ENCODE measurements at regions not wholly inside any gene's neighbourhood (a gene's known extent, or its start where the extent isn't known, plus 50 kb on each side); places are given as distances from the start of the nearest gene placed in this dataset.
A peak's percentile ranks its signal among the peaks of the same experiment; 100 is the strongest.

GRCh38 chr10:128725531-128725930, 599.3 kb upstream of the MKI67 start:
- H3K4me1 ChIP-seq, result no peaks in the 10 kb centered on the region
- intact Hi-C loops (cut with DNase I), result no loop called here
- DNase-seq (ENCODE audit: extremely low spot score in 2 of 2), result peak in 1 of 2 donors; percentile 70
- no peaks in the 10 kb centered on the region for H3K27me3 ChIP-seq
- H3K4me3 ChIP-seq, result no peak overlapping the region
- no peaks in the 10 kb centered on the region for H3K9me3 ChIP-seq
- TF ChIP-seq, protein P1, sequence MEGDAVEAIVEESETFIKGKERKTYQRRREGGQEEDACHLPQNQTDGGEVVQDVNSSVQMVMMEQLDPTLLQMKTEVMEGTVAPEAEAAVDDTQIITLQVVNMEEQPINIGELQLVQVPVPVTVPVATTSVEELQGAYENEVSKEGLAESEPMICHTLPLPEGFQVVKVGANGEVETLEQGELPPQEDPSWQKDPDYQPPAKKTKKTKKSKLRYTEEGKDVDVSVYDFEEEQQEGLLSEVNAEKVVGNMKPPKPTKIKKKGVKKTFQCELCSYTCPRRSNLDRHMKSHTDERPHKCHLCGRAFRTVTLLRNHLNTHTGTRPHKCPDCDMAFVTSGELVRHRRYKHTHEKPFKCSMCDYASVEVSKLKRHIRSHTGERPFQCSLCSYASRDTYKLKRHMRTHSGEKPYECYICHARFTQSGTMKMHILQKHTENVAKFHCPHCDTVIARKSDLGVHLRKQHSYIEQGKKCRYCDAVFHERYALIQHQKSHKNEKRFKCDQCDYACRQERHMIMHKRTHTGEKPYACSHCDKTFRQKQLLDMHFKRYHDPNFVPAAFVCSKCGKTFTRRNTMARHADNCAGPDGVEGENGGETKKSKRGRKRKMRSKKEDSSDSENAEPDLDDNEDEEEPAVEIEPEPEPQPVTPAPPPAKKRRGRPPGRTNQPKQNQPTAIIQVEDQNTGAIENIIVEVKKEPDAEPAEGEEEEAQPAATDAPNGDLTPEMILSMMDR (IDR thresholded peaks at IDR 0.05), result no peak
- TF ChIP-seq POLR2AphosphoS5 (IDR thresholded peaks at IDR 0.05; ENCODE audit: insufficient read depth in 1 of 2, low read depth in 1 of 2) (no peak), POLR2A (IDR thresholded peaks at IDR 0.05) (no peak)
- no peak overlapping the region for H3K27ac ChIP-seq
- H3K36me3 ChIP-seq, result no peaks in the 10 kb centered on the region

DNA sequence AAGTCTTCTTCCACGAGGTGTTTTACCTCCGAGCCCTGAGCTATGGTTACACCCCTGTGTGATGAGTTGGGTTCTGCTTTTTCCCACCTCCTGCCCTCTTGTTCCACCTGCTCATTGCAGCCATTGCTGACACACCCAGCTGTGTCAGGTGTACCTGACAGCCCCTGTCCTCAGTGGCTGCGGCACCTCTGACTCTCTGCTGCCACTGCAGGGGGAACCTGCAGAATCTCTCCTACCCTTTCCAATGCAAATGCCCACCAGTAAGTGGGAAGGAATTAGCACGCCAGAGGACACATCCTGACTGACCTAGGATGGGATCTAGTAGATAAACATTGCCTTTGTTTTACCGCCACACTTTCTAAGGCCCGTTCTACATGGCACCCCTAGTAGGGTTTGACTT, 600.9 kb upstream of the MKI67 start:
- H3K27me3 ChIP-seq, result no peaks in the 10 kb centered on the region
- TF ChIP-seq POLR2A (IDR thresholded peaks at IDR 0.05) (no peak), POLR2AphosphoS5 (IDR thresholded peaks at IDR 0.05; ENCODE audit: insufficient read depth in 1 of 2, low read depth in 1 of 2) (no peak)
- TF ChIP-seq, protein P1 (IDR thresholded peaks at IDR 0.05), result no peak
- H3K4me1 ChIP-seq, result no peaks in the 10 kb centered on the region
- no peak overlapping the region for H3K4me3 ChIP-seq
- no peaks in the 10 kb centered on the region for H3K36me3 ChIP-seq
- no peak overlapping the region for H3K27ac ChIP-seq
- DNase-seq (ENCODE audit: extremely low spot score in 2 of 2), result peak in 1 of 2 donors; percentile 55
- intact Hi-C loops (cut with DNase I), result no loop called here
- H3K9me3 ChIP-seq, result no peaks in the 10 kb centered on the region

GRCh38 chr10:128729910-128730420, 603.7 kb upstream of the MKI67 start:
- no peaks in the 10 kb centered on the region for H3K36me3 ChIP-seq
- no peaks in the 10 kb centered on the region for H3K9me3 ChIP-seq
- no peak for TF ChIP-seq POLR2A (IDR thresholded peaks at IDR 0.05)
- TF ChIP-seq POLR2AphosphoS5 (IDR thresholded peaks at IDR 0.05; ENCODE audit: insufficient read depth in 1 of 2, low read depth in 1 of 2), result no peak
- TF ChIP-seq, protein P1 (IDR thresholded peaks at IDR 0.05), result no peak
- no peaks in the 10 kb centered on the region for H3K4me1 ChIP-seq
- peak in 1 of 2 donors; percentile 77 for DNase-seq (ENCODE audit: extremely low spot score in 2 of 2)
- no peaks in the 10 kb centered on the region for H3K27me3 ChIP-seq
- H3K4me3 ChIP-seq, result no peak overlapping the region
- intact Hi-C loops (cut with DNase I), result no loop called here
- no peak overlapping the region for H3K27ac ChIP-seq

GRCh38 chr10:128730922-128731321, 604.7 kb upstream of the MKI67 start:
- Histone ChIP-seq H3K9me3 (no peaks in the 10 kb centered on the region), H3K36me3 (no peaks in the 10 kb centered on the region), H3K27ac (no peak overlapping the region), H3K4me1 (no peaks in the 10 kb centered on the region), H3K27me3 (no peaks in the 10 kb centered on the region), H3K4me3 (no peak overlapping the region)
- intact Hi-C loops (cut with DNase I), result no loop called here
- TF ChIP-seq, protein P1 (IDR thresholded peaks at IDR 0.05), result no peak
- no peak for TF ChIP-seq POLR2AphosphoS5 (IDR thresholded peaks at IDR 0.05; ENCODE audit: insufficient read depth in 1 of 2, low read depth in 1 of 2)
- TF ChIP-seq POLR2A (IDR thresholded peaks at IDR 0.05), result no peak
- DNase-seq (ENCODE audit: extremely low spot score in 2 of 2), result no peak

GRCh38 chr10:128734161-128734560, 607.9 kb upstream of the MKI67 start:
- Histone ChIP-seq H3K27ac (no peak overlapping the region), H3K27me3 (no peaks in the 10 kb centered on the region), H3K4me1 (no peaks in the 10 kb centered on the region), H3K9me3 (no peaks in the 10 kb centered on the region), H3K36me3 (no peaks in the 10 kb centered on the region), H3K4me3 (no peak overlapping the region)
- DNase-seq (ENCODE audit: extremely low spot score in 2 of 2), result no peak
- intact Hi-C loops (cut with DNase I), result no loop called here
- TF ChIP-seq POLR2AphosphoS5 (IDR thresholded peaks at IDR 0.05; ENCODE audit: insufficient read depth in 1 of 2, low read depth in 1 of 2) (no peak), POLR2A (IDR thresholded peaks at IDR 0.05) (no peak)
- TF ChIP-seq, protein P1 (IDR thresholded peaks at IDR 0.05), result no peak
